H1 (cell line): ENCODE measurements at regions not wholly inside any gene's neighbourhood (a gene's known extent, or its start where the extent isn't known, plus 50 kb on each side); places are given as distances from the start of the nearest gene placed in this dataset.

Source experiments
- CTCF ChIA-PET: fragments of 300-600 bp; sonication (Branson Sonifier 250); formaldehyde crosslinking; loops from one replicate; lab custom pipeline; 2021; ENCODE audit not compliant: partially characterized antibody; lab: Charles Lee
- POLR2A ChIA-PET: fragments of 300-600 bp; sonication (Branson Sonifier 250); formaldehyde crosslinking; loops from one replicate; lab custom pipeline; 2021; ENCODE audit warnings: inconsistent platforms; ENCODE audit not compliant: partially characterized antibody; lab: Charles Lee
- DNase-seq, 2 experiments: peaks; one replicate each; pipeline versions ENCODE4 v3.0.0 to v3.0.0-alpha.2; 2010 to 2022; ENCODE audit warnings: low spot score in 2 of 2, low read depth in 1 of 2, mixed read lengths in 1 of 2
- FAIRE-seq: peaks from 2 replicates; lab custom pipeline; 2011; peaks lifted over from hg19 to GRCh38; lab: Jason Lieb, UNC
- H2AFZ ChIP-seq: 2 replicates; pipeline ENCODE4 v1.8.1; 2012; ENCODE audit warnings: low read length, inconsistent platforms
- H2AK5ac ChIP-seq: 2 replicates; pipeline ENCODE4 v1.6.1; 2013; ENCODE audit warnings: low read depth, low read length
- H2BK120ac ChIP-seq: replicated peaks from 2 replicates; pipeline ENCODE3; 2013; ENCODE audit warnings: low read depth, low read length, inconsistent platforms
- H2BK12ac ChIP-seq: 2 replicates; pipeline ENCODE4 v1.6.1; 2013; ENCODE audit warnings: low read depth, low read length
- H2BK15ac ChIP-seq: 2 replicates; pipeline ENCODE4 v1.6.1; 2013; ENCODE audit warnings: low read length
- H2BK20ac ChIP-seq: 2 replicates; pipeline ENCODE4 v1.6.1; 2013; ENCODE audit warnings: low read length
- H2BK5ac ChIP-seq: 2 replicates; pipeline ENCODE4 v1.6.1; 2013; ENCODE audit warnings: low read depth, low read length
- H3K14ac ChIP-seq: 2 replicates; pipeline ENCODE4 v1.6.1; 2013; ENCODE audit warnings: inconsistent platforms; ENCODE audit not compliant: insufficient read length
- H3K18ac ChIP-seq: 2 replicates; pipeline ENCODE4 v1.6.1; 2013; ENCODE audit warnings: low read length; ENCODE audit errors: extremely low read depth
- H3K23ac ChIP-seq: 2 replicates; pipeline ENCODE4 v1.6.1; 2013; ENCODE audit warnings: inconsistent platforms; ENCODE audit not compliant: insufficient read length
- H3K23me2 ChIP-seq: 2 replicates; pipeline ENCODE4 v1.6.1; 2013; ENCODE audit warnings: low read depth, low read length
- H3K27ac ChIP-seq: 2 replicates; pipeline ENCODE4 v1.6.1; 2011; ENCODE audit warnings: low read depth, low read length, inconsistent platforms
- H3K27me3 ChIP-seq, 4 experiments: replicated peaks in 1 of 4; 1 replicate in 1 of 4; 2 replicates in 3 of 4; pipeline versions ENCODE4 v1.6.1 to v1.8.1; 2011 to 2013; ENCODE audit warnings: low read length in 3 of 4, mild to moderate bottlenecking in 3 of 4, inconsistent platforms in 2 of 4, mixed read lengths in 2 of 4, moderate library complexity in 1 of 4; ENCODE audit not compliant: control insufficient read depth in 3 of 4, insufficient read depth in 3 of 4; ENCODE audit errors: extremely low read depth in 1 of 4
- H3K36me3 ChIP-seq, 4 experiments: 2 replicates each; pipeline versions ENCODE4 v1.6.1 to v1.8.1; 2011 to 2013; ENCODE audit warnings: mild to moderate bottlenecking in 4 of 4, low read length in 3 of 4, moderate library complexity in 2 of 4, control low read depth in 1 of 4, inconsistent platforms in 1 of 4; ENCODE audit not compliant: insufficient read depth in 4 of 4, control insufficient read depth in 2 of 4
- H3K4ac ChIP-seq: replicated peaks from 2 replicates; pipeline ENCODE3; 2013; ENCODE audit warnings: low read length, low read depth, mixed read lengths, inconsistent platforms; ENCODE audit not compliant: insufficient read length
- H3K4me1 ChIP-seq, 4 experiments: replicated peaks in 1 of 4; 1 replicate in 1 of 4; 2 replicates in 3 of 4; pipeline versions ENCODE4 v1.6.1 to v1.8.1; 2011 to 2013; ENCODE audit warnings: low read length in 3 of 4, inconsistent platforms in 2 of 4, mixed read lengths in 1 of 4; ENCODE audit not compliant: insufficient read depth in 4 of 4, control insufficient read depth in 3 of 4
- H3K4me2 ChIP-seq, 2 experiments: 2 replicates each; pipeline versions ENCODE4 v1.6.1 to v1.8.1; 2011 to 2013; ENCODE audit warnings: low read depth in 2 of 2, low read length in 2 of 2, control low read depth in 1 of 2, inconsistent platforms in 1 of 2, mild to moderate bottlenecking in 1 of 2; ENCODE audit not compliant: insufficient read depth in 1 of 2
- H3K4me3 ChIP-seq, 4 experiments: fragments of 200-600, 300-600 bp in 1 of 4; sonication (generic), shearing (Covaris generic), sonication (Bioruptor Twin) in 1 of 4; 2 replicates each; pipeline versions ENCODE4 v1.5.1 to v1.8.1; 2011 to 2016; ENCODE audit warnings: low read length in 4 of 4, low read depth in 3 of 4, control low read depth in 2 of 4, inconsistent platforms in 2 of 4, mild to moderate bottlenecking in 2 of 4, mixed read lengths in 1 of 4, moderate library complexity in 1 of 4; ENCODE audit not compliant: insufficient read depth in 2 of 4; ENCODE audit errors: extremely low read depth in 1 of 4
- H3K56ac ChIP-seq: replicated peaks from 2 replicates; pipeline ENCODE3; 2013; ENCODE audit warnings: low read depth, mild to moderate bottlenecking, mixed read lengths, low read length, inconsistent platforms; ENCODE audit not compliant: insufficient read length
- H3K79me1 ChIP-seq: 2 replicates; pipeline ENCODE4 v1.6.1; 2013; ENCODE audit warnings: low read depth, low read length, control low read depth
- H3K79me2 ChIP-seq, 2 experiments: 2 replicates each; pipeline versions ENCODE4 v1.6.1 to v1.8.1; 2012 to 2013; ENCODE audit warnings: low read length in 2 of 2, mild to moderate bottlenecking in 2 of 2, inconsistent platforms in 1 of 2; ENCODE audit not compliant: insufficient read depth in 2 of 2, control insufficient read depth in 1 of 2
- H3K9ac ChIP-seq, 4 experiments: replicated peaks in 1 of 4; 1 replicate in 1 of 4; 2 replicates in 3 of 4; pipeline versions ENCODE4 v1.6.1 to v1.8.1; 2011 to 2013; ENCODE audit warnings: low read depth in 3 of 4, low read length in 3 of 4, control low read depth in 2 of 4, mild to moderate bottlenecking in 2 of 4, moderate library complexity in 2 of 4, inconsistent platforms in 1 of 4; ENCODE audit errors: extremely low read depth in 1 of 4
- H3K9me3 ChIP-seq, 2 experiments: 2 replicates each; pipeline versions ENCODE4 v1.6.1 to v1.8.1; 2012 to 2013; ENCODE audit warnings: mild to moderate bottlenecking in 2 of 2, moderate library complexity in 2 of 2, control low read depth in 1 of 2, inconsistent platforms in 1 of 2, low read depth in 1 of 2, low read length in 1 of 2, mixed read lengths in 1 of 2; ENCODE audit not compliant: insufficient read depth in 2 of 2
- H4K20me1 ChIP-seq, 2 experiments: replicated peaks in 1 of 2; 2 replicates each; pipeline versions ENCODE3 to v1.8.1; 2011 to 2013; ENCODE audit warnings: inconsistent platforms in 2 of 2, low read length in 2 of 2, mild to moderate bottlenecking in 1 of 2; ENCODE audit not compliant: insufficient read depth in 2 of 2, control insufficient read depth in 1 of 2
- H4K5ac ChIP-seq: 2 replicates; pipeline ENCODE4 v1.6.1; 2013; ENCODE audit warnings: low read length, low read depth, mixed read lengths, inconsistent platforms; ENCODE audit not compliant: insufficient read length
- H4K8ac ChIP-seq: 2 replicates; pipeline ENCODE4 v1.8.0; 2013; ENCODE audit warnings: mild to moderate bottlenecking, moderate library complexity, low read length, inconsistent platforms; ENCODE audit not compliant: insufficient read depth; ENCODE audit errors: extremely low read depth
- H4K91ac ChIP-seq: replicated peaks from 2 replicates; pipeline ENCODE3; 2013; ENCODE audit warnings: low read length, mixed read lengths, inconsistent platforms; ENCODE audit not compliant: insufficient read length
- BACH1 ChIP-seq: IDR thresholded peaks from 2 replicates; pipeline ENCODE4 v1.6.1; 2012; ENCODE audit warnings: low read length, improper control_type of control experiment
- EGR1 ChIP-seq: IDR thresholded peaks from 2 replicates; pipeline ENCODE4 v1.6.1; 2011; ENCODE audit warnings: low read depth, low read length, borderline replicate concordance
- EP300 ChIP-seq, 2 experiments: IDR thresholded peaks; 1 replicate in 1 of 2; 2 replicates in 1 of 2; pipeline ENCODE4 v1.6.1; 2011 to 2012; ENCODE audit warnings: low read depth in 2 of 2, low read length in 2 of 2, mild to moderate bottlenecking in 2 of 2, borderline replicate concordance in 1 of 2, inconsistent platforms in 1 of 2, moderate library complexity in 1 of 2
- GABPA ChIP-seq: IDR thresholded peaks from 2 replicates; pipeline ENCODE4 v1.6.1; 2011; ENCODE audit warnings: mild to moderate bottlenecking, low read length, moderate library complexity, borderline replicate concordance; ENCODE audit not compliant: insufficient read depth
- JUND ChIP-seq: IDR thresholded peaks from 2 replicates; pipeline ENCODE4 v1.6.1; 2011; ENCODE audit warnings: mild to moderate bottlenecking, improper control_type of control experiment, low read length
- RBBP5 ChIP-seq: IDR thresholded peaks from 2 replicates; pipeline ENCODE4 v1.7.1; 2012; ENCODE audit warnings: low read depth, mild to moderate bottlenecking, inconsistent platforms, low read length, moderate library complexity, borderline replicate concordance
- RXRA ChIP-seq: IDR thresholded peaks from 2 replicates; pipeline ENCODE4 v1.6.1; 2011; ENCODE audit warnings: low read depth, mild to moderate bottlenecking, low read length, moderate library complexity; ENCODE audit not compliant: insufficient read depth
- TAF1 ChIP-seq: IDR thresholded peaks from 2 replicates; pipeline ENCODE4 v1.6.1; 2011; ENCODE audit warnings: mild to moderate bottlenecking, low read depth, low read length
- WGBS, 2 experiments: shearing (Covaris generic) in 1 of 2; methylation state at CpG; one replicate each; pipeline versions ENCODE4 v1.1.6 to v1.1.7; 2013 to 2015; ENCODE audit warnings: low lambda C conversion rate in 2 of 2, mixed read lengths in 2 of 2, inconsistent platforms in 1 of 2, low coverage in 1 of 2, missing lambda C conversion rate in 1 of 2; ENCODE audit not compliant: insufficient replicate concordance in 2 of 2, insufficient coverage in 1 of 2, insufficient read length in 1 of 2; ENCODE audit errors: extremely low coverage in 1 of 2, missing lambda C conversion rate in 1 of 2; 5-methylcytosine and 5-hydroxymethylcytosine counted together
- TF ChIP-seq, protein P1 (sequence below): IDR thresholded peaks from 2 replicates; pipeline ENCODE4 v1.6.1; 2012; ENCODE audit warnings: inconsistent platforms
- TF ChIP-seq, protein P2 (sequence below), 3 experiments: IDR thresholded peaks; 1 replicate in 2 of 3; 2 replicates in 1 of 3; pipeline versions ENCODE4 v1.5.1 to v1.6.1; 2011; ENCODE audit warnings: low read length in 3 of 3, mild to moderate bottlenecking in 3 of 3, inconsistent platforms in 2 of 3, low read depth in 1 of 3, moderate library complexity in 1 of 3; ENCODE audit not compliant: insufficient read depth in 1 of 3; ENCODE audit errors: control extremely low read depth in 1 of 3
- TF ChIP-seq, protein P3 (sequence below): IDR thresholded peaks from 2 replicates; pipeline ENCODE4 v1.6.1; 2011; ENCODE audit warnings: low read length, improper control_type of control experiment

DNA sequence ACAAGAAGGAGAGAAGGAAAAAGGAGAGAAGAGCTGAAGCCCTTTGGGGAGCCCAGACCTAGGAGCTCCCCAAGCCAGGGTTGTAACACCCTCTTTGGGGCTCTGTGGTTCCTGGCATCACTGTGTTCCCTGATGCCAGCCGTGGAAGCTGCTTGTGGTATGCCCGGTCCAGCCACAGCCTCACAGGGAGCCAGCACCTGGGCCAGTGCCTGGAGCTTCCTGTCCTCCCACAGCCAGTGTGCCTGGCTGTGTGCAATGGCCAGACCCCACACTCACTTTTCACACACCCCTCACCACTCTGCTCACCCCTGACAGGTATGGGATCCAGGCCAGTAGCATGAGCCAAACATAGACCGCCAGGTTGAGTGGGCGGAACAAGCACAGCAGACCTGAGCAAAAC, 834.7 kb downstream of the FLRT2 start:
- H3K9me3 ChIP-seq: no peaks in the 10 kb centered on the region
- ChIA-PET CTCF (interaction anchor here (1.1 to 1.6 kb wide), 2 partner anchors 10 kb away, joined by 3 read pairs; no protein-coding TSS in a partner anchor), POLR2A (no interaction called here)
- H3K4me1 ChIP-seq: no peaks in the 10 kb centered on the region; a peak in 1 of 7 replicates
- H3K23ac ChIP-seq: no peak overlapping the region
- H4K20me1 ChIP-seq: no peaks in the 10 kb centered on the region
- H2AK5ac ChIP-seq: no peak overlapping the region
- no peaks in the 10 kb centered on the region for H3K36me3 ChIP-seq
- H4K8ac ChIP-seq: no peak overlapping the region
- H4K5ac ChIP-seq: no peak overlapping the region
- no peak for DNase-seq
- H3K23me2 ChIP-seq: no peaks in the 10 kb centered on the region
- FAIRE-seq: no peak
- H3K79me1 ChIP-seq: no peaks in the 10 kb centered on the region
- no peak overlapping the region for H2BK20ac ChIP-seq
- no peak overlapping the region for H2BK5ac ChIP-seq
- no peak overlapping the region for H3K56ac ChIP-seq
- H3K18ac ChIP-seq: no peak overlapping the region
- H3K4ac ChIP-seq: no peak overlapping the region
- H2AFZ ChIP-seq: no peak overlapping the region
- 78% methylated on average over 2 of the region's 4 CpGs; no CpG with 5 or more reads in 1 of the 2 experiments for WGBS, 2 experiments
- no peak overlapping the region for H3K4me2 ChIP-seq
- H2BK120ac ChIP-seq: no peak overlapping the region
- no peak overlapping the region for H3K4me3 ChIP-seq
- H2BK12ac ChIP-seq: no peak overlapping the region
- no peaks in the 10 kb centered on the region; a peak in 1 of 7 replicates for H3K27me3 ChIP-seq
- H3K9ac ChIP-seq: no peak overlapping the region
- no peaks in the 10 kb centered on the region for H3K79me2 ChIP-seq
- H3K27ac ChIP-seq: no peak overlapping the region
- H3K14ac ChIP-seq: no peak overlapping the region
- H4K91ac ChIP-seq: no peak overlapping the region
- no peak overlapping the region for H2BK15ac ChIP-seq
- TF ChIP-seq, protein P1, sequence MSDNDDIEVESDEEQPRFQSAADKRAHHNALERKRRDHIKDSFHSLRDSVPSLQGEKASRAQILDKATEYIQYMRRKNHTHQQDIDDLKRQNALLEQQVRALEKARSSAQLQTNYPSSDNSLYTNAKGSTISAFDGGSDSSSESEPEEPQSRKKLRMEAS: no peak
- TF ChIP-seq EGR1 (no peak), GABPA (no peak), EP300 (IDR thresholded peaks at IDR 0.05; ENCODE audit: borderline replicate concordance in 1 of 2, low read depth in 2 of 2, low read length in 2 of 2) (no peak), JUND (no peak), BACH1 (no peak), RXRA (no peak), RBBP5 (no peak), TAF1 (no peak)
- TF ChIP-seq, protein P2, sequence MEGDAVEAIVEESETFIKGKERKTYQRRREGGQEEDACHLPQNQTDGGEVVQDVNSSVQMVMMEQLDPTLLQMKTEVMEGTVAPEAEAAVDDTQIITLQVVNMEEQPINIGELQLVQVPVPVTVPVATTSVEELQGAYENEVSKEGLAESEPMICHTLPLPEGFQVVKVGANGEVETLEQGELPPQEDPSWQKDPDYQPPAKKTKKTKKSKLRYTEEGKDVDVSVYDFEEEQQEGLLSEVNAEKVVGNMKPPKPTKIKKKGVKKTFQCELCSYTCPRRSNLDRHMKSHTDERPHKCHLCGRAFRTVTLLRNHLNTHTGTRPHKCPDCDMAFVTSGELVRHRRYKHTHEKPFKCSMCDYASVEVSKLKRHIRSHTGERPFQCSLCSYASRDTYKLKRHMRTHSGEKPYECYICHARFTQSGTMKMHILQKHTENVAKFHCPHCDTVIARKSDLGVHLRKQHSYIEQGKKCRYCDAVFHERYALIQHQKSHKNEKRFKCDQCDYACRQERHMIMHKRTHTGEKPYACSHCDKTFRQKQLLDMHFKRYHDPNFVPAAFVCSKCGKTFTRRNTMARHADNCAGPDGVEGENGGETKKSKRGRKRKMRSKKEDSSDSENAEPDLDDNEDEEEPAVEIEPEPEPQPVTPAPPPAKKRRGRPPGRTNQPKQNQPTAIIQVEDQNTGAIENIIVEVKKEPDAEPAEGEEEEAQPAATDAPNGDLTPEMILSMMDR (IDR thresholded peaks at IDR 0.05; ENCODE audit: control extremely low read depth in 1 of 3, insufficient read depth in 1 of 3, low read depth in 1 of 3, low read length in 3 of 3): no peak
- TF ChIP-seq, protein P3, sequence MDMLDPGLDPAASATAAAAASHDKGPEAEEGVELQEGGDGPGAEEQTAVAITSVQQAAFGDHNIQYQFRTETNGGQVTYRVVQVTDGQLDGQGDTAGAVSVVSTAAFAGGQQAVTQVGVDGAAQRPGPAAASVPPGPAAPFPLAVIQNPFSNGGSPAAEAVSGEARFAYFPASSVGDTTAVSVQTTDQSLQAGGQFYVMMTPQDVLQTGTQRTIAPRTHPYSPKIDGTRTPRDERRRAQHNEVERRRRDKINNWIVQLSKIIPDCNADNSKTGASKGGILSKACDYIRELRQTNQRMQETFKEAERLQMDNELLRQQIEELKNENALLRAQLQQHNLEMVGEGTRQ: no peak
